SKM-1 treated with dmso at 0.1 percent for 144 hours (cell line): ENCODE measurements at regions not wholly inside any gene's neighbourhood (a gene's known extent, or its start where the extent isn't known, plus 50 kb on each side); places are given as distances from the start of the nearest gene placed in this dataset.

Experiments
- DNase-seq: peaks from one replicate; lab custom pipeline; 2025; ENCODE audit not compliant: unreplicated experiment; lab: John Stamatoyannopoulos, UW

DNA sequence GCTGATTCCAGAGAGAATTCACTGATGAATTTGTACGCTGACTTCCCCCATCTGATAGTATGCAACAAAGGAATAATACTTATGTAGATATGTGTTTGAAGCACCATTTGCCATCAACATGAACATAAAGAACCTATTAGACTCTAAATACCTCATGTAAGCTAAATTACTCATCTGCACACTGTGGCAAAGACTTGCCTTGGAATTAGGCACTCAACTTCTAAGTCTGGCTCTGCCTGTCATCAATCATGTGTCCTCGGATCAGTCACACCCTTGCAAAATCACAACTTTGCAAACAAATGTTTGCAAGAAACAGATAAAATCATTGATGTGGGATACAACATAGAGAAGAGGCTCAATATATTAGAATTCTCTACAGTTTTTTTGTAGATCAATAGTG, 169.9 kb upstream of the LDB2 start:
- no peak for DNase-seq

- no peak for DNase-seq
These were observed 168.5 kb upstream of the LDB2 start for GRCh38 chr4:17066972-17067371.

- DNase-seq = no peak
These were observed 167.8 kb upstream of the LDB2 start for GRCh38 chr4:17066236-17066635.

GRCh38 chr4:17065821-17066220, 167.4 kb upstream of the LDB2 start:
- DNase-seq = no peak

- no peak for DNase-seq
These were observed 166.5 kb upstream of the LDB2 start for GRCh38 chr4:17064959-17065358.

DNA sequence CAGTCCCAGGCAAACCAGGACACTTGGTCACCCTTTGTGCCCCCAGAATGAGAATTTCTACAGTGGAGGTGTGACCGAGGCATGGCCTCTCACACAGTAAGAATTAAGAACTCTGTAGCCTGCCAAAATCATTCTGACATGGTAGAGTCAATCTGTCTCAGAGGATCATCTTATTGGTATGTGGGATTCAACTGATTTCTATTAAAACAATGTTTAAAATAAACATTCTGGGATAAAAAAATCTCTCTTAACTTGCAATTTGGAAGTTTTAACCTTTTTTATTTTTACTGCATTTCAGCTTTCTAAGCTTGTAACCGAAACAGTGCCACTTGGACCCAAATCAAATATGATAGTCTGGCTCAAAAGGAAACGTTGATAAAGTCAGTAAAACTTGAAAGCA, 165.4 kb upstream of the LDB2 start:
- DNase-seq = no peak

- no peak for DNase-seq
These were observed 161.8 kb upstream of the LDB2 start for GRCh38 chr4:17060230-17060629.

- DNase-seq = no peak
These were observed 160.7 kb upstream of the LDB2 start for GRCh38 chr4:17058916-17059741.

DNA sequence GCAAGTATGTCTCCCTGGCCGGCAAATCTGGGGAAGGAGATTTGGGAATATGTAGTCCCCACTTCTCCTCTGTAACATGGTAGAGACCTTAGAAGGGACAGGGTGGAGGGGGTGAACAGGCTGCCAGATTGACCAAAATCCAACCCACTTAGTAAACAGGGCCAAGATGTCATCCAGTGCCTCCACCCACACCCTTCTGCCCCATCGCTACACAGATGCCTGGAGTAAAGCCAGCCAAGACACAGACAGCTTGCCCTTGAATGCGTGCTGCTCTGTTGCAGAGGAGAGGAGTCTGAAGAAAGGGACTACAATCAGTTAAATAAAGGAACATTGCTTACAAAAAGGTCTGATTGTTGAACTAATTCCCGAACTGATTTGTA, 160.1 kb upstream of the LDB2 start:
- DNase-seq = no peak

DNA sequence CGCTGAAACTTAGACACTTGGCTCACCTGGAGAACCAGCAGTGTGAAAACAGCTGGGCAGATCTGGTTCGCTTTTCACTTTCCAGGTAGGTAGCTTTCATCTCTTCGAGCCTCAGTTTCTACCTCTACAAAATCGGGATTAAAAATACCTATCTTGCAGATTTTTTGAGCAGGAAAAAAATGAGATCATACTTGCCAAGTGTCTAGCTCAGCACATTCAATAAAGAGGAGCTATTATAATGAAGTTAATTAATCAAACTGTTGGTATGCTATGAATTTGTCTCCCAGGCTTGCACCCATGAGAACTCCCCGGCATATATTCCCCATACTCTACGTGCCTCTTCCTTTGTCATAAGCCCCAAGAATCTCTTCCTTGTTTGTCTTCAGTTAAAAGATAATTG, 158.6 kb upstream of the LDB2 start:
- DNase-seq = no peak

DNA sequence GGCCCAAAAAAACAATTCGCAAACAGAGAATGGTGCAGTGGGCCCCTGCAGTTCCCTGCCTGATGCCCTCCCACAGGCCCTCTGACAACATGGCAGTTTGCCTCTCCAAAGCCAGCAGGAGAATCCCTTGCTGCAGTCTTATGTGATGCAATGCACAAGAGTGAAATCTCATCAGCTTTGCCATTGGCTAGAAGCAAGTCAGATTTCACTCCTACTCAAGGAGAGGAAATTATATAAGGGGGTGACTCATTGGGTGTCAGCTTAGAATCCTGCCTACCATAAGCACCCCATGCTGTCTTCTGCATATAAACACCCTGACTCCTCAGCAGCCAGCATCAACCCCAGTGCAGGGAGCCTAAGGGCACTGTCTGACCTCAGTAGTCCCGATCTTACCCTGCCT, 157.3 kb upstream of the LDB2 start:
- DNase-seq = no peak

DNA sequence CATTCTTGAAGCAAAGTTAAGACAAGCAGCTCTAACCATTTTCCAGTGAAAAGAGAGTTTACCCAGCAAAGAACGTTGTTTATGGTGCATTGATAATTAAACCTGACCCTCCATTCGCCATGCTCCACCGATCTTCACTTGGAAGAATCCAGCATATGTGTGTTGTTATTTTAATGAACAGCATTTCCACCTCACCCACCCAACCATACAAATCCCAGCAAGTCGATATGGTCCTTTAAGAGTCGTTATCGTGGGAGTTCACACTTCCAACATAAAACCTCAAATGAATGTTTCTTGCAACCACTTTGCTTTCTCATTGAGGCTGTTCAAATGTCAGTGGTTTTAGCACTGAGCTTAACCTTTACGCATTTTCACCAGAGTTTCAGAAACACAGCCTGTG, 147.4 kb upstream of the LDB2 start:
- DNase-seq = no peak

DNA sequence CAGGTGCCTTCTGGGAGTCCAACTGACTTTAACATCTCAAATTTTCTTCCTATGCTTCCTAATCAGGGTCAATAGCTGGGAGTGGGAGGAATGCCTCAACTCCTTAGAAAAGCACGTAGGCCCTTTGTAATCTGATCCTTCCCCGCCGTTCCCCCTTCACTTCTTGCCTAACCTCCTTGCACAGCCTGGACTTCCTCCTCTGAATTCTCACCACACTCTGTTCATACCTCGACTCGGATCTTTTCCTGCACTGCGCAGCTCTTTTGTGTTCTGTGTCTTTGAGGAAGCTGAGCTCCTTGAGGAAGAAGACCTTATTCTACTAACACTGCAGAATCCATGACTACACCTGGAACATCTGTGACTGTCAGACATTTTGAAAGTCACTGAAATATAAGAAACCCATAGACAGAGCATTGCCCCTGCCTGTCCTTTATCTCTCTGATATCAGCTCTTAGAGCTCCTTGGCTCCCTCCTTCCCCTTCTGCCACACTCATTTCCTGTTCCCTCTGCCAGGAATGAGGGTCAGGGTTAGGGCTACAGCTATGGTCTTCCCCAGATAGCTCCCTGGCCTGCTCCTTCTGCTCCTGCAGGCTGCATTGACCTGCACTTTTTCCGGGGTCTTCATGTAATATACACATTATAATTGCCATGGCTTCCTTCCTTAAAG, 140.2 kb upstream of the LDB2 start:
- peak; percentile 63 for DNase-seq

- no peak for DNase-seq
These were observed 135.3 kb upstream of the LDB2 start for GRCh38 chr4:17033768-17034181.

- DNase-seq = no peak
These were observed 134.8 kb upstream of the LDB2 start for GRCh38 chr4:17033025-17033767.

DNA sequence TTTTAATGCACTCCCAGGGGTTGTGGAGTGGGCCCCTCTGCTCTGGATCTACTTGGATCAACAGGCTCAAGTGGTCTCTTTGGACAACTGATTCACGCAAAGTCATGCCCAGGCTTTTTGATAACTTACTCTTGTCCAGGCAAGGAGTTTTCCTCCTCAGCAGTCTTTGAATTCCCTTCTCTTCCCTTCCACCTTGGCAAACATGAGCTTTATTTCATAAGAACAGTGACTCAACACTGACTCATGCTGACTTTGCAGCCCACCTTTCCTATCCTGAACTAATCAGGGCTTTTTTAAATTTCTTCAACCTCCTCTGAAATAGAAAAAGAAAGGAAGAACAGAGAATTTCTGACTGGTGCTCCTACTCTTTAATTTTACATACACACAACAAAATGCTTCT, 132.1 kb upstream of the LDB2 start:
- no peak for DNase-seq

GRCh38 chr4:17029964-17030363, 131.5 kb upstream of the LDB2 start:
- no peak for DNase-seq

- no peak for DNase-seq
These were observed 131.0 kb upstream of the LDB2 start for GRCh38 chr4:17029432-17029831.

DNA sequence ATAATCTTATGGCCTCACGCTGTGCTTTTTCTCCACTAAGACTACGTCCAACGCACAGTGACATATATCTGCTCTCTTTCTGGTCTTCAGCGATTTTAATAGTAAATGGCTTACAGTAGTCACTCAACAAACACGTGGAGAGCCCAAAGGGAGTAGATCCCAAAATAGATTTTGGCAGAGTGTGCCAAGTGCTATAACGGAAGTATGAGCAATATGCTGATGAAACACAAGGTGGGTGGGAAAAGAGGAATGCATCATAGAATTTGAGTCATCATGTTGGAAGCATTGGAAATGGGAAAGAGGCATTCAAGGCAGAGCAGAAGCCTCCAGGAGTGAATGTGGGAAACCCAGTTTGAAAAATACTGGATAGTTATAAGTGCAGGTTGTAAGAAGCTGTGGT, 129.1 kb upstream of the LDB2 start:
- no peak for DNase-seq

DNA sequence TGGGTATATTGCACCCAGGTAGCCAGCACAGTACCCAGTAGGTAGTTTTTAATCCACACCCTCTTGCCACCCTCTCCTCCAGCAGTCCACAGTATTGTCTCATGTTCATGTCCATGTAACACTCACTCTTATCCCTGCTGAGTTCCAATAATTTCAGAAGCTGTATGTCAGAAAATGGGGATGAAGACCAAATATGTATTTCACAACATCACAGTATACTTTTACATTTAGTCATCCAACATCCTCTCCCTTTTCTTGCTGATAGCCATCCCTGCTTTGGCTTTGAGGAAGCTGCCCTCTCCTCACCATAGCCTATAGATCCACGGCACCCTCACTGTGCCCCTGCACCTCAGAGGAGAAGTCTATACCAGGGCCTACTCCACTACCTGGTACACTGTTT, 126.0 kb upstream of the LDB2 start:
- DNase-seq = no peak

- DNase-seq = no peak
These were observed 122.5 kb upstream of the LDB2 start for GRCh38 chr4:17020901-17021300.

- DNase-seq = no peak
These were observed 122.0 kb upstream of the LDB2 start for GRCh38 chr4:17020451-17020850.
